WERI-Rb-1 (cell line): ENCODE measurements at regions not wholly inside any gene's neighbourhood (a gene's known extent, or its start where the extent isn't known, plus 50 kb on each side); places are given as distances from the start of the nearest gene placed in this dataset.
"Not testable (repeated sequence)": the region's sequence is repeated elsewhere in the genome, so short reads cannot be mapped to it uniquely, and the experiment has no call there.

Experiments used
- DNase-seq: peaks from one replicate; pipeline ENCODE4 v3.0.0-alpha.2; 2020
- H3K27ac ChIP-seq: fragments of 250-450 bp; sonication (Bioruptor Pico); 2 replicates; pipeline ENCODE4 v1.5.1; 2020; ENCODE audit warnings: mild to moderate bottlenecking, moderate library complexity
- H3K27me3 ChIP-seq: fragments of 250-450 bp; sonication (Bioruptor Pico); 2 replicates; pipeline ENCODE4 v1.5.1; 2021; ENCODE audit warnings: mild to moderate bottlenecking, low read depth, moderate library complexity; ENCODE audit not compliant: insufficient read depth, severe bottlenecking
- H3K36me3 ChIP-seq: fragments of 250-450 bp; sonication (Bioruptor Pico); 2 replicates; pipeline ENCODE4 v1.5.1; 2020; ENCODE audit warnings: mild to moderate bottlenecking, moderate library complexity
- H3K4me3 ChIP-seq: 2 replicates; pipeline ENCODE4 v1.5.1; 2011; ENCODE audit warnings: low read depth, mild to moderate bottlenecking, control low read depth, low read length
- H3K9me3 ChIP-seq: fragments of 250-450 bp; sonication (Bioruptor Pico); 2 replicates; pipeline ENCODE4 v1.5.1; 2021; ENCODE audit warnings: mild to moderate bottlenecking, moderate library complexity; ENCODE audit not compliant: severe bottlenecking
- TF ChIP-seq, protein P1 (sequence below): IDR thresholded peaks from 2 replicates; pipeline ENCODE4 v1.5.1; 2011; ENCODE audit warnings: low read depth, mild to moderate bottlenecking, control low read depth, inconsistent platforms, low read length

DNA sequence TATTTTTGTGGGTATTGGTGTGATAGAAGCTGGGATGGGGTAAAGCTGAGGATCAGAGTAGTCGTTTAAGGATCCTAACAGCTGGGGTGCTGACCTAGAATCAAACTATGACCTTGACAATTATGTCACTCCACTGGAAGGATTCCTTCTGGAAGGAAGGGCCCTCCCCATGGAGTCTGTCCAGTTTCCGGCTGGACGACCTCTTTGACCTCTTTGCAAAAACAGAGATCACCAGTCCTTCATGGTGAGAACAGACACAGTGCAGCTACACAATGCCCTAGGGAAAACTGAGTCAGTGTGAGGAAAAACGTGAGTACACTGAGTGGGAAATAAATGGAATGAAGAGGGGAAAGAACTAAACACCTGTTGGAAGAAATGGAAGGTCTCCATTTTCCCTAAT, 445.6 kb downstream of the MAT2B start:
- Histone ChIP-seq H3K9me3 (no peaks in the 10 kb centered on the region), H3K4me3 (no peak overlapping the region), H3K27me3 (no peaks in the 10 kb centered on the region), H3K27ac (no peak overlapping the region), H3K36me3 (no peaks in the 10 kb centered on the region)
- no peak for DNase-seq
- TF ChIP-seq, protein P1, sequence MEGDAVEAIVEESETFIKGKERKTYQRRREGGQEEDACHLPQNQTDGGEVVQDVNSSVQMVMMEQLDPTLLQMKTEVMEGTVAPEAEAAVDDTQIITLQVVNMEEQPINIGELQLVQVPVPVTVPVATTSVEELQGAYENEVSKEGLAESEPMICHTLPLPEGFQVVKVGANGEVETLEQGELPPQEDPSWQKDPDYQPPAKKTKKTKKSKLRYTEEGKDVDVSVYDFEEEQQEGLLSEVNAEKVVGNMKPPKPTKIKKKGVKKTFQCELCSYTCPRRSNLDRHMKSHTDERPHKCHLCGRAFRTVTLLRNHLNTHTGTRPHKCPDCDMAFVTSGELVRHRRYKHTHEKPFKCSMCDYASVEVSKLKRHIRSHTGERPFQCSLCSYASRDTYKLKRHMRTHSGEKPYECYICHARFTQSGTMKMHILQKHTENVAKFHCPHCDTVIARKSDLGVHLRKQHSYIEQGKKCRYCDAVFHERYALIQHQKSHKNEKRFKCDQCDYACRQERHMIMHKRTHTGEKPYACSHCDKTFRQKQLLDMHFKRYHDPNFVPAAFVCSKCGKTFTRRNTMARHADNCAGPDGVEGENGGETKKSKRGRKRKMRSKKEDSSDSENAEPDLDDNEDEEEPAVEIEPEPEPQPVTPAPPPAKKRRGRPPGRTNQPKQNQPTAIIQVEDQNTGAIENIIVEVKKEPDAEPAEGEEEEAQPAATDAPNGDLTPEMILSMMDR: no peak

DNA sequence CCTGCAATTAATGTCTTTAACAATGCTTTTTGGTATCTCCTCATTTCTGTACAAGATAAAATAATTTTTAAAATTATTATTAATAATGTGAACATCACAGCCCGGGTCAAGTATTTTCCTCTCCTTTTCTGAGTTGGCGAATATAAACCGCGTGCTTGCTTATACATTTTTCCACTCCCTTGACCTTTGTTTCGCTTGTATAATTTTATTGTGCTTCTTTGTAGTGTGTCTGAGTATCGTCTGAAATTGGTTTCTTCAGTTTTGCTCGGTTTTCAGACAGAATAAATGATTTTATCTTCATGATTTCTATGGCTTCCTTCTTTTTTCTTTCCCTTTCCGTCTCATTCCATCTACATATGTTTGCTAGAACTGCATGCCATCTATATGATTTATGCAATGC, 448.5 kb downstream of the MAT2B start:
- Histone ChIP-seq H3K4me3 (no peak overlapping the region), H3K36me3 (no peaks in the 10 kb centered on the region), H3K9me3 (no peaks in the 10 kb centered on the region), H3K27me3 (no peaks in the 10 kb centered on the region), H3K27ac (no peak overlapping the region)
- TF ChIP-seq, protein P1: no peak
- DNase-seq: no peak

DNA sequence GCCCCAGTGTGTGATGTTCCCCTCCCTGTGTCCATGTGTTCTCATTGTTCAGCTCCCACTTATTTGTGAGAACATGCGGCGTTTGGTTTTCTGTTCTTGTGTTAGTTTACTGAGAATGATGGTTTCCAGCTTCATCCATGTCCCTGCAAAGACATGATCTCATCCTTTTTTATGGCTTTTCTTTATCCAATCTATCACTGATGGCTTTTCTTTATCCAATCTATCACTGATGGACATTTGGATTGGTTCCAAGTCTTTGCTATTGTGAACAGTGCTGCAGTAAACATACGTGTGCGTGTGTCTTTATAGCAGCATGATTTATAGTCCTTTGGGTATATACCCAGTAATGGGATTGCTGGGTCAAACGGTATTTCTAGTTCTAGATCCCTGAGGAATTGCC, 455.8 kb downstream of the MAT2B start:
- not testable (repeated sequence) for H3K9me3 ChIP-seq, H3K4me3 ChIP-seq, DNase-seq, H3K27ac ChIP-seq, H3K36me3 ChIP-seq, H3K27me3 ChIP-seq

DNA sequence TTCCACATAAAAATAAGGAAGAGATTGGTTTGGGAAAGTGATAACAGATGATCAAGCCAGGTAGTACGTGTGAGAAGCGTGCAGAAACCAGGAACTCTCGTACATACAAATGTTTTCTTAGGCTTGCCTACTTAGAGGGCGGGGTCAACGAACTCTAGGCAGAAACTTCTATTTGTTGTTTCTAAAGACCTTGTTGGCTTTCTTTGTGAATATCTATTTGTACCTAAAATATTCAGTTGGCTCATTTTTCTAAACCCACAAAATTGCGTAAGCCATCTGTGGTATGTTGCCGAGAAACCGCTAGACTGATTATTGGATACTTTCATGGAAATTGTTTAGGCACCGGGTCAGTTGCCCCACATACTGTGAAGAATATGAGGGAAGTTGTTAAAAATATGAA, 458.5 kb downstream of the MAT2B start:
- H3K36me3 ChIP-seq: no peaks in the 10 kb centered on the region
- H3K27me3 ChIP-seq: no peaks in the 10 kb centered on the region
- TF ChIP-seq, protein P1: no peak
- H3K9me3 ChIP-seq: no peaks in the 10 kb centered on the region
- DNase-seq: no peak
- H3K27ac ChIP-seq: no peak overlapping the region
- H3K4me3 ChIP-seq: no peak overlapping the region

DNA sequence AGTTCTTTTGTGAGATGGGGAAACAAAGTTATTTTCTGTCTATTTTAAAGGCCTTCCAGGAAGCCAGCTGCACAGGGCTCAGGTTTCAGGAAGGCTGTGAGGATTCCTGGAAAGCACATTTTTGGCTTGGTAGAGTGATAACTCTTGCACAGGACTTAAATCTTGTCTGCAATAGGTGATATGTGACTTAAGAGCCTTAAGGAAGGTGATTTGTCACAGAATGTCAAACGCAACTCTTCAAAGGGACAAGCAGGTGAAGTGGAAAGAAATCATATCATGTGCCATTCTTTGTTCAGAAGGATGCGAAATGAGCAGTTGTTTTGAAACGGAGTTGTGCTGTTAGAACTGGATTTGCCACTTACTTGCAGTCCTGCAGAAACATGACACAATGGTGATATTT, 459.3 kb downstream of the MAT2B start:
- Histone ChIP-seq H3K4me3 (no peak overlapping the region), H3K27me3 (no peaks in the 10 kb centered on the region), H3K9me3 (no peaks in the 10 kb centered on the region), H3K36me3 (no peaks in the 10 kb centered on the region), H3K27ac (no peak overlapping the region)
- TF ChIP-seq, protein P1: no peak
- no peak for DNase-seq

DNA sequence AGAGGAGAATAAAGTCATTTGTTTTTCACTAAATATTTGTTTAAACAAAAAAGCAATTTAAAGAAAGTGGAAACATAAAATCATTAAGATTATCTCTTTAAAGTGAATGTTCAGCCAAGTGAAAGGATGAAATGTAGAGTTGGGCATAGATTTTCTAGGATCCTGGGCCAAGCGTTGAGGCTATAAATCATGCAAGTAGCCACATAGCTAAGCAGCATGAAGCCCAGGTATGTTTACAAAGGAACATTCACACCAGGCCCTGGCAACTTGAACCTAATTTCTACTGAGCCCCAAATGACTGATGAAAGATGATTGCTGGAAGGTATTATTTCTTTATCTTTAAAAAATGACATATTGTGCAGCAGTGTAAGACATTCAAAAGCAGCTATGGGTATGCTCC, 461.8 kb downstream of the MAT2B start:
- TF ChIP-seq, protein P1: no peak

More for the DNA sequence above, 461.8 kb downstream of the MAT2B start:
- Histone ChIP-seq H3K4me3 (no peak overlapping the region), H3K9me3 (no peaks in the 10 kb centered on the region), H3K27me3 (no peaks in the 10 kb centered on the region), H3K36me3 (no peaks in the 10 kb centered on the region), H3K27ac (no peak overlapping the region)
- no peak for DNase-seq
